Upper lobe of left lung (tissue), 6 donors: ENCODE measurements at regions not wholly inside any gene's neighbourhood (a gene's known extent, or its start where the extent isn't known, plus 50 kb on each side); places are given as distances from the start of the nearest gene placed in this dataset.

Source experiments
- ATAC-seq, 2 donors: fragments of 200-7000 bp; cut with Tn5 transposase; one replicate each; pipeline ENCODE4 v1.9.1; 2022; ENCODE audit warnings: mild to moderate bottlenecking in 2 of 2, moderate library complexity in 2 of 2; ENCODE audit not compliant: low FRiP score in 2 of 2
- DNase-seq, 2 donors: peaks; one replicate each; pipeline ENCODE4 v3.0.0-alpha.2; 2019 to 2020
- H3K27ac ChIP-seq, 4 donors: fragments of 200-600 bp; sonication (generic); one replicate each; pipeline ENCODE4 v1.5.1; 2016 to 2019
- H3K27me3 ChIP-seq, 4 donors: fragments of 200-600 bp; sonication (generic); one replicate each; pipeline ENCODE4 v1.5.1; 2017 to 2019
- H3K36me3 ChIP-seq, 4 donors: fragments of 200-600 bp; sonication (generic); one replicate each; pipeline ENCODE4 v1.5.1; 2016 to 2019
- H3K4me1 ChIP-seq, 4 donors: fragments of 200-600 bp; sonication (generic); one replicate each; pipeline ENCODE4 v1.5.1; 2018 to 2019
- H3K4me3 ChIP-seq, 4 donors: fragments of 200-600 bp; sonication (generic); one replicate each; pipeline ENCODE4 v1.5.1; 2017 to 2019; ENCODE audit warnings: mild to moderate bottlenecking in 2 of 4, moderate library complexity in 1 of 4
- H3K9me3 ChIP-seq, 4 donors: fragments of 200-600 bp; sonication (generic); one replicate each; pipeline ENCODE4 v1.5.1; 2018 to 2019
- CTCF ChIP-seq, 6 experiments: fragments of 450-650 bp in 4 of 6; fragments of 200-600 bp in 2 of 6; sonication (generic) in 2 of 6; IDR thresholded peaks; one replicate each; pipeline ENCODE4 v1.5.1; 2016 to 2019; ENCODE audit warnings: antibody characterized with exemption in 6 of 6
- EP300 ChIP-seq, 4 donors: sonication (generic); formaldehyde crosslinking; IDR thresholded peaks; one replicate each; pipeline ENCODE4 v1.5.1; 2017; ENCODE audit warnings: antibody characterized with exemption in 4 of 4, control low read depth in 2 of 4
- POLR2A ChIP-seq, 4 donors: fragments of 450-650 bp; IDR thresholded peaks; one replicate each; pipeline ENCODE4 v1.5.1; 2016 to 2017; ENCODE audit warnings: antibody characterized with exemption in 4 of 4, mild to moderate bottlenecking in 2 of 4
- POLR2AphosphoS5 ChIP-seq, 2 donors: sonication (generic); formaldehyde crosslinking; IDR thresholded peaks; one replicate each; pipeline ENCODE4 v1.5.1; 2017; ENCODE audit warnings: antibody characterized with exemption in 2 of 2
- WGBS, 2 donors: methylation state at CpG; one replicate each; pipeline ENCODE4 v1.1.5; 2017 to 2018; 5-methylcytosine and 5-hydroxymethylcytosine counted together
- donor health status: DM: no; HTN: no; CAD: no; lungs with moderate emphysema.
- donor health status: DM: no; HTN: yes; CAD: no; lungs with severe emphysema.

- no peaks in the 10 kb centered on the region for H3K27me3 ChIP-seq
- H3K36me3 ChIP-seq = no peaks in the 10 kb centered on the region
- no peaks in the 10 kb centered on the region for H3K9me3 ChIP-seq
- ATAC-seq (no peak), DNase-seq (no peak)
- no peak overlapping the region for H3K4me3 ChIP-seq
- no peaks in the 10 kb centered on the region for H3K4me1 ChIP-seq
- no peak overlapping the region for H3K27ac ChIP-seq
- TF ChIP-seq POLR2A (IDR thresholded peaks at IDR 0.05) (no peak), EP300 (IDR thresholded peaks at IDR 0.05) (no peak), POLR2AphosphoS5 (IDR thresholded peaks at IDR 0.05) (no peak), CTCF (IDR thresholded peaks at IDR 0.05) (no peak)
Measured at GRCh38 chr13:75103976-75104375, 378.0 kb downstream of the TBC1D4 start.

GRCh38 chr13:75102001-75102716 lies 379.8 kb downstream of the TBC1D4 start:
- TF ChIP-seq POLR2AphosphoS5 (IDR thresholded peaks at IDR 0.05) = no peak
- no peak for TF ChIP-seq POLR2A (IDR thresholded peaks at IDR 0.05)
- TF ChIP-seq EP300 (IDR thresholded peaks at IDR 0.05) = no peak
- no peak for TF ChIP-seq CTCF (IDR thresholded peaks at IDR 0.05)
- H3K4me3 ChIP-seq = no peak overlapping the region
- no peaks in the 10 kb centered on the region for H3K27me3 ChIP-seq

GRCh38 chr13:75101348-75101747 lies 380.6 kb downstream of the TBC1D4 start:
- no peak for DNase-seq
- Histone ChIP-seq H3K36me3 (no peaks in the 10 kb centered on the region), H3K4me1 (no peaks in the 10 kb centered on the region), H3K27ac (no peak overlapping the region), H3K9me3 (no peaks in the 10 kb centered on the region), H3K27me3 (no peaks in the 10 kb centered on the region), H3K4me3 (no peak overlapping the region)
- no peak for ATAC-seq
- TF ChIP-seq POLR2A (IDR thresholded peaks at IDR 0.05) = no peak
- no peak for TF ChIP-seq POLR2AphosphoS5 (IDR thresholded peaks at IDR 0.05)
- TF ChIP-seq CTCF (IDR thresholded peaks at IDR 0.05) = no peak
- TF ChIP-seq EP300 (IDR thresholded peaks at IDR 0.05) = no peak
- WGBS, 2 donors = 94 to 100% methylated on average over 1 of the region's 1 CpG

More at GRCh38 chr13:75102001-75102716, 379.8 kb downstream of the TBC1D4 start:
- H3K27ac ChIP-seq = no peak overlapping the region
- WGBS, 2 donors = 78 to 81% methylated on average over 5 of the region's 5 CpGs
- DNase-seq (no peak), ATAC-seq (no peak)
- H3K9me3 ChIP-seq = no peaks in the 10 kb centered on the region
- no peaks in the 10 kb centered on the region for H3K4me1 ChIP-seq
- H3K36me3 ChIP-seq = no peaks in the 10 kb centered on the region

GRCh38 chr13:75092143-75092542 lies 389.8 kb downstream of the TBC1D4 start:
- TF ChIP-seq CTCF (IDR thresholded peaks at IDR 0.05) = no peak
- TF ChIP-seq POLR2AphosphoS5 (IDR thresholded peaks at IDR 0.05) = no peak
- TF ChIP-seq EP300 (IDR thresholded peaks at IDR 0.05) = no peak
- no peak for TF ChIP-seq POLR2A (IDR thresholded peaks at IDR 0.05)
- Histone ChIP-seq H3K9me3 (no peaks in the 10 kb centered on the region), H3K27me3 (no peaks in the 10 kb centered on the region), H3K36me3 (no peaks in the 10 kb centered on the region), H3K4me3 (no peak overlapping the region), H3K4me1 (no peaks in the 10 kb centered on the region), H3K27ac (no peak overlapping the region)
- ATAC-seq (no peak), DNase-seq (no peak)
- WGBS, 2 donors = 70 to 80% methylated on average over 2 of the region's 2 CpGs

GRCh38 chr13:75091718-75092117 lies 390.3 kb downstream of the TBC1D4 start:
- H3K27me3 ChIP-seq = no peaks in the 10 kb centered on the region
- WGBS, 2 donors = 33 to 34% methylated on average over 2 of the region's 2 CpGs
- H3K9me3 ChIP-seq = no peaks in the 10 kb centered on the region
- H3K4me1 ChIP-seq = no peaks in the 10 kb centered on the region
- ATAC-seq (no peak), DNase-seq (no peak)
- no peak overlapping the region for H3K27ac ChIP-seq
- H3K36me3 ChIP-seq = no peaks in the 10 kb centered on the region
- no peak overlapping the region for H3K4me3 ChIP-seq
- TF ChIP-seq POLR2A (IDR thresholded peaks at IDR 0.05) (no peak), EP300 (IDR thresholded peaks at IDR 0.05) (no peak), CTCF (IDR thresholded peaks at IDR 0.05) (no peak), POLR2AphosphoS5 (IDR thresholded peaks at IDR 0.05) (no peak)
